ENCODE measurements at regions not wholly inside any gene's neighbourhood (a gene's known extent, or its start where the extent isn't known, plus 50 kb on each side); places are given as distances from the start of the nearest gene placed in this dataset.

- TF ChIP-seq MTA2 (IDR thresholded peaks at IDR 0.05; ENCODE audit: low read depth) = no peak
- no peak for TF ChIP-seq CTCF (IDR thresholded peaks at IDR 0.05 in 2 of 3, conservative IDR thresholded peaks at IDR 0.05 in 1 of 3; ENCODE audit: insufficient read depth in 2 of 3, low read depth in 1 of 3, low read length in 3 of 3)
- no peak for TF ChIP-seq TCF7 (IDR thresholded peaks at IDR 0.05; ENCODE audit: borderline replicate concordance)
- TF ChIP-seq GABPB1 (CRISPR knock-in tag; IDR thresholded peaks at IDR 0.05) = no peak
- no peak for TF ChIP-seq POLR2A (conservative IDR thresholded peaks at IDR 0.05)
- no peak for TF ChIP-seq ZBTB8A (IDR thresholded peaks at IDR 0.05; ENCODE audit: partially characterized antibody)
- TF ChIP-seq FOSL1 (tag; conservative IDR thresholded peaks at IDR 0.05) = no peak
- no peak for TF ChIP-seq HINFP (tag; conservative IDR thresholded peaks at IDR 0.05; ENCODE audit: low read depth)
- no peak for TF ChIP-seq NONO (IDR thresholded peaks at IDR 0.05; ENCODE audit: low read depth in 2 of 2, low read length in 1 of 2)
- no peak for TF ChIP-seq POLR2AphosphoS2 (IDR thresholded peaks at IDR 0.05; ENCODE audit: low read length)
- TF ChIP-seq TCF15 (CRISPR knock-in tag; IDR thresholded peaks at IDR 0.05) = no peak
Observed at GRCh38 chr3:22039161-22039560, 288.2 kb upstream of the ZNF385D start.
